HG02884 (cell line): ENCODE measurements at regions not wholly inside any gene's neighbourhood (a gene's known extent, or its start where the extent isn't known, plus 50 kb on each side); places are given as distances from the start of the nearest gene placed in this dataset.
"Not testable (repeated sequence)": the region's sequence is repeated elsewhere in the genome, so short reads cannot be mapped to it uniquely, and the experiment has no call there.

Experiments used
- ATAC-seq: cut with Tn5 transposase; IDR thresholded peaks from one replicate; pipeline ENCODE4 v1.9.1; 2021; ENCODE audit warnings: mild to moderate bottlenecking, moderate library complexity; ENCODE audit not compliant: unreplicated experiment

GRCh38 chr15:20244792-20245191 lies 296.8 kb downstream of the GOLGA6L6 start:
- ATAC-seq, result not testable (repeated sequence)

GRCh38 chr15:20243486-20244240 lies 297.9 kb downstream of the GOLGA6L6 start:
- not testable (repeated sequence) for ATAC-seq

GRCh38 chr15:20240366-20240917 lies 301.2 kb downstream of the GOLGA6L6 start:
- ATAC-seq, result not testable (repeated sequence)

GRCh38 chr15:20239186-20239585 lies 302.4 kb downstream of the GOLGA6L6 start:
- ATAC-seq, result not testable (repeated sequence)

GRCh38 chr15:20237256-20238020 lies 304.2 kb downstream of the GOLGA6L6 start:
- not testable (repeated sequence) for ATAC-seq

- ATAC-seq, result not testable (repeated sequence)
These were observed 305.9 kb downstream of the GOLGA6L6 start for GRCh38 chr15:20235728-20236127.

GRCh38 chr15:20234006-20234540 lies 307.5 kb downstream of the GOLGA6L6 start:
- ATAC-seq, result not testable (repeated sequence)

GRCh38 chr15:20232457-20232856 lies 309.1 kb downstream of the GOLGA6L6 start:
- ATAC-seq, result not testable (repeated sequence)

- not testable (repeated sequence) for ATAC-seq
These were observed 310.9 kb downstream of the GOLGA6L6 start for GRCh38 chr15:20230656-20231055.

- ATAC-seq, result not testable (repeated sequence)
These were observed 312.8 kb downstream of the GOLGA6L6 start for GRCh38 chr15:20228791-20229190.

GRCh38 chr15:20227119-20227853 lies 314.3 kb downstream of the GOLGA6L6 start:
- not testable (repeated sequence) for ATAC-seq

- not testable (repeated sequence) for ATAC-seq
These were observed 315.1 kb downstream of the GOLGA6L6 start for GRCh38 chr15:20226531-20226930.

GRCh38 chr15:20221063-20221462 lies 320.5 kb downstream of the GOLGA6L6 start:
- not testable (repeated sequence) for ATAC-seq

GRCh38 chr15:20219171-20219570 lies 322.4 kb downstream of the GOLGA6L6 start:
- not testable (repeated sequence) for ATAC-seq

GRCh38 chr15:20215700-20216099 lies 325.9 kb downstream of the GOLGA6L6 start:
- not testable (repeated sequence) for ATAC-seq

GRCh38 chr15:20214101-20214500 lies 327.5 kb downstream of the GOLGA6L6 start:
- not testable (repeated sequence) for ATAC-seq

GRCh38 chr15:20211508-20211907 lies 330.1 kb downstream of the GOLGA6L6 start:
- ATAC-seq, result not testable (repeated sequence)

- not testable (repeated sequence) for ATAC-seq
These were observed 331.6 kb downstream of the GOLGA6L6 start for GRCh38 chr15:20209973-20210372.

- ATAC-seq, result not testable (repeated sequence)
These were observed 334.0 kb downstream of the GOLGA6L6 start for GRCh38 chr15:20207607-20208006.

- not testable (repeated sequence) for ATAC-seq
These were observed 334.4 kb downstream of the GOLGA6L6 start for GRCh38 chr15:20207198-20207597.
